Vagina (tissue), 2 donors: ENCODE measurements at regions not wholly inside any gene's neighbourhood (a gene's known extent, or its start where the extent isn't known, plus 50 kb on each side); places are given as distances from the start of the nearest gene placed in this dataset.

ENCODE experiments used
- CTCF ChIP-seq, 3 experiments: fragments of 450-650 bp in 2 of 3; fragments of 200-600 bp in 1 of 3; sonication (generic) in 1 of 3; IDR thresholded peaks; one replicate each; pipeline ENCODE4 v1.5.1; 2017 to 2019; ENCODE audit warnings: antibody characterized with exemption in 3 of 3, mild to moderate bottlenecking in 2 of 3, moderate library complexity in 2 of 3
- POLR2A ChIP-seq, 2 donors: fragments of 450-650 bp; IDR thresholded peaks; one replicate each; pipeline ENCODE4 v1.6.1; 2017; ENCODE audit warnings: antibody characterized with exemption in 2 of 2, mild to moderate bottlenecking in 2 of 2, moderate library complexity in 2 of 2
- POLR2AphosphoS5 ChIP-seq, 2 donors: sonication (generic); formaldehyde crosslinking; IDR thresholded peaks; one replicate each; pipeline ENCODE4 v1.9.0; 2017; ENCODE audit warnings: antibody characterized with exemption in 2 of 2, mild to moderate bottlenecking in 2 of 2, low read depth in 1 of 2; ENCODE audit not compliant: insufficient read depth in 1 of 2

- TF ChIP-seq CTCF (IDR thresholded peaks at IDR 0.05) = no peak
- TF ChIP-seq POLR2AphosphoS5 (IDR thresholded peaks at IDR 0.05; ENCODE audit: insufficient read depth in 1 of 2, low read depth in 1 of 2) = no peak
- no peak for TF ChIP-seq POLR2A (IDR thresholded peaks at IDR 0.05)
Measured at GRCh38 chr7:45252248-45252647, 94.7 kb downstream of the RAMP3 start.
